Caco-2 (cell line): ENCODE measurements at regions not wholly inside any gene's neighbourhood (a gene's known extent, or its start where the extent isn't known, plus 50 kb on each side); places are given as distances from the start of the nearest gene placed in this dataset.

Experiments used
- BruUV-seq: library from RNA; stranded (reverse); fragments of 400-500 nt; replicated peaks from 2 replicates; lab custom pipeline; 2021; lab: Mats Ljungman, UMichigan
- CTCF ChIA-PET: fragments of 300-600 bp; sonication (Branson Sonifier 250); formaldehyde crosslinking; loops from one replicate; lab custom pipeline; 2022; ENCODE audit warnings: antibody characterized with exemption; lab: Charles Lee
- POLR2A ChIA-PET: fragments of 300-600 bp; sonication (Branson Sonifier 250); formaldehyde crosslinking; loops from one replicate; lab custom pipeline; 2022; ENCODE audit warnings: antibody characterized with exemption; lab: Charles Lee
- DNase-seq, 2 experiments: peaks; one replicate each; pipeline versions ENCODE4 v3.0.0 to v3.0.0-alpha.2; 2020 to 2022
- H3K27me3 ChIP-seq: replicated peaks from 2 replicates; pipeline ENCODE4 v1.6.0; 2011; ENCODE audit warnings: low read length; ENCODE audit not compliant: control insufficient read depth, insufficient read depth
- H3K36me3 ChIP-seq: 2 replicates; pipeline ENCODE4 v1.5.1; 2011; ENCODE audit warnings: low read length; ENCODE audit not compliant: control insufficient read depth, insufficient read depth
- H3K4me1 ChIP-seq: fragments of 250-450 bp; sonication (Bioruptor Pico); 2 replicates; pipeline ENCODE4 v1.5.1; 2020; ENCODE audit warnings: mild to moderate bottlenecking
- H3K4me3 ChIP-seq: 2 replicates; pipeline ENCODE4 v1.5.1; 2011; ENCODE audit warnings: low read depth, mild to moderate bottlenecking, control low read depth, low read length
- H3K9me3 ChIP-seq: fragments of 250-450 bp; sonication (Bioruptor Pico); 2 replicates; pipeline ENCODE4 v1.5.1; 2020; ENCODE audit warnings: mild to moderate bottlenecking, moderate library complexity
- H3K27ac Mint-ChIP-seq: one replicate; pipeline ENCODE4 v1.8.0; 2022; ENCODE audit warnings: mixed read lengths; ENCODE audit not compliant: unreplicated experiment
- H3K27me3 Mint-ChIP-seq: one replicate; pipeline ENCODE4 v1.8.0; 2022; ENCODE audit warnings: mixed read lengths; ENCODE audit not compliant: insufficient read depth, unreplicated experiment
- H3K36me3 Mint-ChIP-seq: one replicate; pipeline ENCODE4 v1.8.0; 2022; ENCODE audit warnings: mild to moderate bottlenecking, mixed read lengths; ENCODE audit not compliant: insufficient read depth, unreplicated experiment
- H3K4me1 Mint-ChIP-seq: one replicate; pipeline ENCODE4 v1.8.0; 2022; ENCODE audit warnings: low read depth, mixed read lengths; ENCODE audit not compliant: unreplicated experiment
- H3K4me3 Mint-ChIP-seq: one replicate; pipeline ENCODE4 v1.8.0; 2022; ENCODE audit warnings: mild to moderate bottlenecking, moderate library complexity, mixed read lengths; ENCODE audit not compliant: unreplicated experiment
- H3K9me3 Mint-ChIP-seq: one replicate; pipeline ENCODE4 v1.8.0; 2022; ENCODE audit warnings: mixed read lengths; ENCODE audit not compliant: unreplicated experiment
- CTCF ChIP-seq, 2 experiments: fragments of 200-600 bp in 1 of 2; IDR thresholded peaks; 1 replicate in 1 of 2; 2 replicates in 1 of 2; pipeline versions ENCODE4 v1.5.1 to v1.8.0; 2011 to 2022; ENCODE audit warnings: antibody characterized with exemption in 1 of 2, control low read depth in 1 of 2, inconsistent platforms in 1 of 2, low read depth in 1 of 2, low read length in 1 of 2, mild to moderate bottlenecking in 1 of 2, moderate library complexity in 1 of 2; ENCODE audit not compliant: insufficient read depth in 1 of 2, severe bottlenecking in 1 of 2, unreplicated experiment in 1 of 2
- intact Hi-C: fragments of 100-400 bp; cut with micrococcal nuclease; formaldehyde crosslinking; loops from one replicate; pipeline ENCODE4 v1.10.0; 2022; ENCODE audit not compliant: unreplicated experiment

DNA sequence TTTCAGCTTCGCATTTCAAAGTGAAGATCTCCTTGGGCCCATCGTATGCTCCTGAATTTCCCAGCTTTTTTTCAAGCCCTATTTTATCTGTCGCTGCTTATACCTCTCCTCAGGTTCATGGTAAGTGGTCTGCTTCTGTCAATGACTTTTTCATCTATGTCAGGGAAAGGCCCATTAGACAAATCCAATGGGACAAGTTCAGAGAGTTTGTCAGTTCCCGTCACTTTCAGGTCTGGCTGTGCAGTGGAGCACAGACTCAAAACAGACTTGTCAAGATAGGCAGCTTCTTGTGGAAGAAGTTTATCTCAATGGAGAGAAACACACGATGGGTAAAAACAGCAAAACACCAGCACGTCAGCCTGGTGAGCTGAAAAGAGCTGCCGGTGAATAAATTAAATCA is 100.9 kb upstream of the KLF7 start:
- H3K4me1 ChIP-seq = 0 out of 2 replicates have a peak, but pooled peaks cover 7% of the 10 kb centered on the region
- Mint-ChIP-seq H3K27me3 (no peaks in the 10 kb centered on the region), H3K36me3 (no peaks in the 10 kb centered on the region), H3K9me3 (no peaks in the 10 kb centered on the region), H3K4me1 (no peaks in the 10 kb centered on the region), H3K4me3 (no peak overlapping the region), H3K27ac (no peak overlapping the region)
- no peak for DNase-seq
- H3K9me3 ChIP-seq = no peaks in the 10 kb centered on the region
- POLR2A ChIA-PET = no interaction called here
- TF ChIP-seq CTCF (IDR thresholded peaks at IDR 0.05; ENCODE audit: insufficient read depth in 1 of 2, low read depth in 1 of 2, low read length in 1 of 2, severe bottlenecking in 1 of 2, unreplicated experiment in 1 of 2) = no peak
- intact Hi-C loops = no loop called here
- no peaks in the 10 kb centered on the region for H3K27me3 ChIP-seq
- CTCF ChIA-PET = no interaction called here
- no peak overlapping the region for H3K4me3 ChIP-seq
- no TSS peak for BruUV-seq
- no peaks in the 10 kb centered on the region for H3K36me3 ChIP-seq

GRCh38 chr2:207269038-207269437 is 103.3 kb upstream of the KLF7 start:
- intact Hi-C loops = no loop called here
- Mint-ChIP-seq H3K36me3 (no peaks in the 10 kb centered on the region), H3K4me3 (no peak overlapping the region), H3K27me3 (no peaks in the 10 kb centered on the region), H3K9me3 (no peaks in the 10 kb centered on the region), H3K27ac (no peak overlapping the region), H3K4me1 (no peaks in the 10 kb centered on the region)
- CTCF ChIA-PET = no interaction called here
- no peaks in the 10 kb centered on the region for H3K36me3 ChIP-seq
- 0 out of 2 replicates have a peak, but pooled peaks cover 7% of the 10 kb centered on the region for H3K4me1 ChIP-seq
- H3K4me3 ChIP-seq = no peak overlapping the region
- DNase-seq = no peak
- no peak for TF ChIP-seq CTCF (IDR thresholded peaks at IDR 0.05; ENCODE audit: insufficient read depth in 1 of 2, low read depth in 1 of 2, low read length in 1 of 2, severe bottlenecking in 1 of 2, unreplicated experiment in 1 of 2)
- H3K27me3 ChIP-seq = no peaks in the 10 kb centered on the region
- POLR2A ChIA-PET = no interaction called here
- no TSS peak for BruUV-seq
- H3K9me3 ChIP-seq = no peaks in the 10 kb centered on the region

DNA sequence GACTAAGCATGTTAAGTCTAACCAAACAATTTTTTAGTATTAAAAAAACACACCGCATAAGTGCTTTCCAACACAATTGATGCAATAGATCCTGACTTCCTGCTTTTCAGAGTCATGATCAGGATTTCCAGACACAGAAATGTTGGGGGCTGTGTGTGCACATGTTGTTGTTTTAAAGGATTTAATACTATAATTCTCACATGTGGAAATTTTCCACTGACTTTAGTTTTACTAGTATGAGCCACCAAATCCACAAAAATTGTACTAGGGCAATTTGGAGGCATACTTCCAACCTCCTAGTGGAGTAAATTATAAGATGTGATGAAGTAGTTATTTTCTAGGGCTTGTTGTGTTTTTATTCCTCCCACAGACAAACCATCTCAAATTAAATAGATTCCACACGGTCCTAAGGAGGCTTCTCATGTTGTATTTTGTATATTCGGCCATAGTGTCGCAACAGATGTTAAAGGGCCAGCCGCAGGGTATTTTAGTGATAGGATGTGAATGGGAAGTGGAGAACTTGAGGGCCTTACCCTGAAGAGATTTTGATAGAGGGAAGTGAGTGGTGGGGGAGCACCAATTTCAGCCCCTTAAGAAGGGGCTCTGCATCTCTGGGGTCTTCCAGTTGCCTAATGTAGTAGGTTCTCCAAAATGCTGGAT is 108.9 kb upstream of the KLF7 start:
- DNase-seq = no peak
- no peak overlapping the region for H3K4me3 Mint-ChIP-seq
- no peak for TF ChIP-seq CTCF (IDR thresholded peaks at IDR 0.05; ENCODE audit: insufficient read depth in 1 of 2, low read depth in 1 of 2, low read length in 1 of 2, severe bottlenecking in 1 of 2, unreplicated experiment in 1 of 2)
- no peaks in the 10 kb centered on the region for H3K9me3 ChIP-seq
- POLR2A ChIA-PET = no interaction called here
- no peaks in the 10 kb centered on the region for H3K9me3 Mint-ChIP-seq
- BruUV-seq = no TSS peak
- CTCF ChIA-PET = no interaction called here
- no peak overlapping the region for H3K27ac Mint-ChIP-seq
- H3K4me3 ChIP-seq = no peak overlapping the region
- H3K4me1 Mint-ChIP-seq = no peaks in the 10 kb centered on the region
- no peaks in the 10 kb centered on the region for H3K27me3 ChIP-seq
- no peaks in the 10 kb centered on the region for H3K36me3 Mint-ChIP-seq
- 0 out of 2 replicates have a peak, but pooled peaks cover 1% of the 10 kb centered on the region for H3K4me1 ChIP-seq
- H3K27me3 Mint-ChIP-seq = no peaks in the 10 kb centered on the region
- intact Hi-C loops = no loop called here
- no peaks in the 10 kb centered on the region for H3K36me3 ChIP-seq
